Fibroblast of skin of right biceps (primary cell): ENCODE measurements at regions not wholly inside any gene's neighbourhood (a gene's known extent, or its start where the extent isn't known, plus 50 kb on each side); places are given as distances from the start of the nearest gene placed in this dataset.
"Not testable (repeated sequence)": the region's sequence is repeated elsewhere in the genome, so short reads cannot be mapped to it uniquely, and the experiment has no call there.

Experiments used
- DNase-seq: peaks from one replicate; pipeline ENCODE4 v3.0.0-alpha.2; 2013

- DNase-seq, result peak; percentile 15
Observed at GRCh38 chr16:59944041-59944440, 1209.9 kb upstream of the GOT2 start.

GRCh38 chr16:59941594-59941993 is 1207.5 kb upstream of the GOT2 start:
- DNase-seq, result no peak

GRCh38 chr16:59920054-59920453 is 1185.9 kb upstream of the GOT2 start:
- no peak for DNase-seq

GRCh38 chr16:59913666-59914065 is 1179.5 kb upstream of the GOT2 start:
- peak; percentile 4 for DNase-seq

GRCh38 chr16:59909262-59909661 is 1175.1 kb upstream of the GOT2 start:
- DNase-seq, result peak; percentile 54

- DNase-seq, result no peak
Observed at GRCh38 chr16:59907611-59908010, 1173.5 kb upstream of the GOT2 start.

- DNase-seq, result peak; percentile 71
Observed at GRCh38 chr16:59905606-59906005, 1171.5 kb upstream of the GOT2 start.

- DNase-seq, result no peak
Observed at GRCh38 chr16:59905131-59905530, 1171.0 kb upstream of the GOT2 start.

- DNase-seq, result no peak
Observed at GRCh38 chr16:59899940-59900339, 1165.8 kb upstream of the GOT2 start.

GRCh38 chr16:59892376-59892775 is 1158.3 kb upstream of the GOT2 start:
- DNase-seq, result no peak

- peak; percentile 10 for DNase-seq
Observed at GRCh38 chr16:59887856-59888255, 1153.7 kb upstream of the GOT2 start.

- DNase-seq, result peak; percentile 86
Observed at GRCh38 chr16:59886021-59886420, 1151.9 kb upstream of the GOT2 start.

GRCh38 chr16:59881376-59881775 is 1147.3 kb upstream of the GOT2 start:
- DNase-seq, result no peak

GRCh38 chr16:59880611-59881010 is 1146.5 kb upstream of the GOT2 start:
- peak; percentile 38 for DNase-seq

- peak; percentile 39 for DNase-seq
Observed at GRCh38 chr16:59878999-59879398, 1144.9 kb upstream of the GOT2 start.

- DNase-seq, result peak; percentile 89
Observed at GRCh38 chr16:59878479-59878878, 1144.4 kb upstream of the GOT2 start.

- peak; percentile 46 for DNase-seq
Observed at GRCh38 chr16:59864981-59865666, 1131.0 kb upstream of the GOT2 start.

GRCh38 chr16:59859676-59860402 is 1125.7 kb upstream of the GOT2 start:
- peak; percentile 81 for DNase-seq

- no peak for DNase-seq
Observed at GRCh38 chr16:59854846-59855439, 1120.8 kb upstream of the GOT2 start.

GRCh38 chr16:59849716-59850115 is 1115.6 kb upstream of the GOT2 start:
- DNase-seq, result no peak

- DNase-seq, result no peak
Observed at GRCh38 chr16:59848296-59848695, 1114.2 kb upstream of the GOT2 start.

- DNase-seq, result no peak
Observed at GRCh38 chr16:59840169-59840568, 1106.1 kb upstream of the GOT2 start.

- no peak for DNase-seq
Observed at GRCh38 chr16:59826767-59827166, 1092.7 kb upstream of the GOT2 start.

GRCh38 chr16:59809488-59809887 is 1075.4 kb upstream of the GOT2 start:
- not testable (repeated sequence) for DNase-seq
